ENCODE measurements at regions not wholly inside any gene's neighbourhood (a gene's known extent, or its start where the extent isn't known, plus 50 kb on each side); places are given as distances from the start of the nearest gene placed in this dataset.

DNA sequence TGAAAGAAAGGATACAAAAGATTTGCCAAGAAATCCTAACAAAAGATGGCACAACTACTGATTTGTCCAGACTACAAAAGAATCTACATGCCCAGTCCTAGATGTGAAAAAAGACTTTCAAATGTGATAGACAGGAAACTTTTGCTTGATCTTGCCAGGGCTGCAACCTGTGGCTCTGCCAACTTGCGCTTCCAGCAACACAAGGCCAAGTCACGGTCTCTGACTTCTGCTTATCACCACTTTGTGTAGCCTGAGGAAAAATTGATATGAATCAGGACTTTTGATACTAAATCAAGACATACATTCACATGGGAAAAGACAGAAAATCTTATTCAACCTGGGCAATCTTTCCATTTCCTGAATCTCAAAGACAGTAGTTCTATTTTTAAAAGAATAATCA lies 366.0 kb downstream of the RAB38 start:
- ATAC-seq: no peak

DNA sequence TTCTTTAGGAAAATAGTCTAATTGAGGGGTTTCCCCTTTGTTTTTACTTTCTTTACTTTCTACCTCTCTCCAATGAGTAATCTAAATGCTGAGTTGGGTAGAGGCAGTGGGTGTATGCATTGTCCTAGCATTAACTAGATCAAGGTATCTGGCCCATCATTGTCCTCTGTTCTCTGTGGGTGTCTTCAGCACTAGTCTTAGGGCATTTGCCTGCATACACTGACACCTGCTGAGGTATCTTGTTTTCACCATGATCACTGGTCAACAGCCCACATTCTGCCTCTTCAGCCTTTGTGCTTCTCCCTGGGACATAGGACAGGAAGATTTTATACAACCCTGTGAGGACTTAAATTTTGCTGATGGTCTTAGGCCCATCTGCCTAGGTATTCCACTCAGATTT lies 371.1 kb downstream of the RAB38 start:
- no peak for ATAC-seq
- TF ChIP-seq OSR1 (CRISPR knock-in tag; IDR thresholded peaks at IDR 0.05) (no peak), BACH2 (CRISPR knock-in tag; IDR thresholded peaks at IDR 0.05; ENCODE audit: borderline replicate concordance) (no peak), PPARA (CRISPR knock-in tag; IDR thresholded peaks at IDR 0.05; ENCODE audit: borderline replicate concordance) (no peak), ZFP30 (CRISPR knock-in tag; IDR thresholded peaks at IDR 0.05) (no peak), ARNTL (CRISPR knock-in tag; IDR thresholded peaks at IDR 0.05; ENCODE audit: borderline replicate concordance, low read depth) (no peak), ZNF565 (CRISPR knock-in tag; conservative IDR thresholded peaks at IDR 0.05; ENCODE audit: low read depth) (no peak), TOX (CRISPR knock-in tag; IDR thresholded peaks at IDR 0.05; ENCODE audit: borderline replicate concordance) (no peak), ISL1 (CRISPR knock-in tag; IDR thresholded peaks at IDR 0.05) (no peak), ZNF8 (CRISPR knock-in tag; IDR thresholded peaks at IDR 0.05) (no peak), ESRRG (CRISPR knock-in tag; IDR thresholded peaks at IDR 0.05) (no peak), RARB (CRISPR knock-in tag; IDR thresholded peaks at IDR 0.05) (no peak), ZFP3 (CRISPR knock-in tag; IDR thresholded peaks at IDR 0.05) (no peak), GLIS3 (CRISPR knock-in tag; IDR thresholded peaks at IDR 0.05) (no peak)
- TF ChIP-seq, protein P1, sequence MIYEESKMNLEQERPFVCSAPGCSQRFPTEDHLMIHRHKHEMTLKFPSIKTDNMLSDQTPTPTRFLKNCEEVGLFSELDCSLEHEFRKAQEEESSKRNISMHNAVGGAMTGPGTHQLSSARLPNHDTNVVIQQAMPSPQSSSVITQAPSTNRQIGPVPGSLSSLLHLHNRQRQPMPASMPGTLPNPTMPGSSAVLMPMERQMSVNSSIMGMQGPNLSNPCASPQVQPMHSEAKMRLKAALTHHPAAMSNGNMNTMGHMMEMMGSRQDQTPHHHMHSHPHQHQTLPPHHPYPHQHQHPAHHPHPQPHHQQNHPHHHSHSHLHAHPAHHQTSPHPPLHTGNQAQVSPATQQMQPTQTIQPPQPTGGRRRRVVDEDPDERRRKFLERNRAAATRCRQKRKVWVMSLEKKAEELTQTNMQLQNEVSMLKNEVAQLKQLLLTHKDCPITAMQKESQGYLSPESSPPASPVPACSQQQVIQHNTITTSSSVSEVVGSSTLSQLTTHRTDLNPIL (CRISPR knock-in tag; IDR thresholded peaks at IDR 0.05; ENCODE audit: low read depth): no peak
- TF ChIP-seq, protein P2, sequence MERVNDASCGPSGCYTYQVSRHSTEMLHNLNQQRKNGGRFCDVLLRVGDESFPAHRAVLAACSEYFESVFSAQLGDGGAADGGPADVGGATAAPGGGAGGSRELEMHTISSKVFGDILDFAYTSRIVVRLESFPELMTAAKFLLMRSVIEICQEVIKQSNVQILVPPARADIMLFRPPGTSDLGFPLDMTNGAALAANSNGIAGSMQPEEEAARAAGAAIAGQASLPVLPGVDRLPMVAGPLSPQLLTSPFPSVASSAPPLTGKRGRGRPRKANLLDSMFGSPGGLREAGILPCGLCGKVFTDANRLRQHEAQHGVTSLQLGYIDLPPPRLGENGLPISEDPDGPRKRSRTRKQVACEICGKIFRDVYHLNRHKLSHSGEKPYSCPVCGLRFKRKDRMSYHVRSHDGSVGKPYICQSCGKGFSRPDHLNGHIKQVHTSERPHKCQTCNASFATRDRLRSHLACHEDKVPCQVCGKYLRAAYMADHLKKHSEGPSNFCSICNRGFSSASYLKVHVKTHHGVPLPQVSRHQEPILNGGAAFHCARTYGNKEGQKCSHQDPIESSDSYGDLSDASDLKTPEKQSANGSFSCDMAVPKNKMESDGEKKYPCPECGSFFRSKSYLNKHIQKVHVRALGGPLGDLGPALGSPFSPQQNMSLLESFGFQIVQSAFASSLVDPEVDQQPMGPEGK (CRISPR knock-in tag; IDR thresholded peaks at IDR 0.05; ENCODE audit: borderline replicate concordance): no peak
- TF ChIP-seq, protein P3, sequence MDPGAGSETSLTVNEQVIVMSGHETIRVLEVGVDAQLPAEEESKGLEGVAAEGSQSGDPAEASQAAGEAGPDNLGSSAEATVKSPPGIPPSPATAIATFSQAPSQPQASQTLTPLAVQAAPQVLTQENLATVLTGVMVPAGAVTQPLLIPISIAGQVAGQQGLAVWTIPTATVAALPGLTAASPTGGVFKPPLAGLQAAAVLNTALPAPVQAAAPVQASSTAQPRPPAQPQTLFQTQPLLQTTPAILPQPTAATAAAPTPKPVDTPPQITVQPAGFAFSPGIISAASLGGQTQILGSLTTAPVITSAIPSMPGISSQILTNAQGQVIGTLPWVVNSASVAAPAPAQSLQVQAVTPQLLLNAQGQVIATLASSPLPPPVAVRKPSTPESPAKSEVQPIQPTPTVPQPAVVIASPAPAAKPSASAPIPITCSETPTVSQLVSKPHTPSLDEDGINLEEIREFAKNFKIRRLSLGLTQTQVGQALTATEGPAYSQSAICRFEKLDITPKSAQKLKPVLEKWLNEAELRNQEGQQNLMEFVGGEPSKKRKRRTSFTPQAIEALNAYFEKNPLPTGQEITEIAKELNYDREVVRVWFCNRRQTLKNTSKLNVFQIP (CRISPR knock-in tag; IDR thresholded peaks at IDR 0.05; ENCODE audit: borderline replicate concordance, low read depth): no peak
- TF ChIP-seq, protein P4, sequence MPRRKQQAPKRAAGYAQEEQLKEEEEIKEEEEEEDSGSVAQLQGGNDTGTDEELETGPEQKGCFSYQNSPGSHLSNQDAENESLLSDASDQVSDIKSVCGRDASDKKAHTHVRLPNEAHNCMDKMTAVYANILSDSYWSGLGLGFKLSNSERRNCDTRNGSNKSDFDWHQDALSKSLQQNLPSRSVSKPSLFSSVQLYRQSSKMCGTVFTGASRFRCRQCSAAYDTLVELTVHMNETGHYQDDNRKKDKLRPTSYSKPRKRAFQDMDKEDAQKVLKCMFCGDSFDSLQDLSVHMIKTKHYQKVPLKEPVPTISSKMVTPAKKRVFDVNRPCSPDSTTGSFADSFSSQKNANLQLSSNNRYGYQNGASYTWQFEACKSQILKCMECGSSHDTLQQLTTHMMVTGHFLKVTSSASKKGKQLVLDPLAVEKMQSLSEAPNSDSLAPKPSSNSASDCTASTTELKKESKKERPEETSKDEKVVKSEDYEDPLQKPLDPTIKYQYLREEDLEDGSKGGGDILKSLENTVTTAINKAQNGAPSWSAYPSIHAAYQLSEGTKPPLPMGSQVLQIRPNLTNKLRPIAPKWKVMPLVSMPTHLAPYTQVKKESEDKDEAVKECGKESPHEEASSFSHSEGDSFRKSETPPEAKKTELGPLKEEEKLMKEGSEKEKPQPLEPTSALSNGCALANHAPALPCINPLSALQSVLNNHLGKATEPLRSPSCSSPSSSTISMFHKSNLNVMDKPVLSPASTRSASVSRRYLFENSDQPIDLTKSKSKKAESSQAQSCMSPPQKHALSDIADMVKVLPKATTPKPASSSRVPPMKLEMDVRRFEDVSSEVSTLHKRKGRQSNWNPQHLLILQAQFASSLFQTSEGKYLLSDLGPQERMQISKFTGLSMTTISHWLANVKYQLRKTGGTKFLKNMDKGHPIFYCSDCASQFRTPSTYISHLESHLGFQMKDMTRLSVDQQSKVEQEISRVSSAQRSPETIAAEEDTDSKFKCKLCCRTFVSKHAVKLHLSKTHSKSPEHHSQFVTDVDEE (CRISPR knock-in tag; IDR thresholded peaks at IDR 0.05): no peak
- TF ChIP-seq, protein P5, sequence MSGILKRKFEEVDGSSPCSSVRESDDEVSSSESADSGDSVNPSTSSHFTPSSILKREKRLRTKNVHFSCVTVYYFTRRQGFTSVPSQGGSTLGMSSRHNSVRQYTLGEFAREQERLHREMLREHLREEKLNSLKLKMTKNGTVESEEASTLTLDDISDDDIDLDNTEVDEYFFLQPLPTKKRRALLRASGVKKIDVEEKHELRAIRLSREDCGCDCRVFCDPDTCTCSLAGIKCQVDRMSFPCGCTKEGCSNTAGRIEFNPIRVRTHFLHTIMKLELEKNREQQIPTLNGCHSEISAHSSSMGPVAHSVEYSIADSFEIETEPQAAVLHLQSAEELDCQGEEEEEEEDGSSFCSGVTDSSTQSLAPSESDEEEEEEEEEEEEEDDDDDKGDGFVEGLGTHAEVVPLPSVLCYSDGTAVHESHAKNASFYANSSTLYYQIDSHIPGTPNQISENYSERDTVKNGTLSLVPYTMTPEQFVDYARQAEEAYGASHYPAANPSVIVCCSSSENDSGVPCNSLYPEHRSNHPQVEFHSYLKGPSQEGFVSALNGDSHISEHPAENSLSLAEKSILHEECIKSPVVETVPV (CRISPR knock-in tag; IDR thresholded peaks at IDR 0.05): no peak

More for the DNA sequence above, 366.0 kb downstream of the RAB38 start:
- TF ChIP-seq, protein P5 (CRISPR knock-in tag; IDR thresholded peaks at IDR 0.05): no peak
- TF ChIP-seq ZNF8 (CRISPR knock-in tag; IDR thresholded peaks at IDR 0.05) (no peak), SNAI2 (CRISPR knock-in tag; IDR thresholded peaks at IDR 0.05) (no peak), PPARA (CRISPR knock-in tag; IDR thresholded peaks at IDR 0.05; ENCODE audit: borderline replicate concordance) (no peak), TOX (CRISPR knock-in tag; IDR thresholded peaks at IDR 0.05; ENCODE audit: borderline replicate concordance) (no peak)
- TF ChIP-seq, protein P3 (CRISPR knock-in tag; IDR thresholded peaks at IDR 0.05; ENCODE audit: borderline replicate concordance, low read depth): no peak
